Glutamatergic neuron (in vitro differentiated cells): ENCODE measurements at regions not wholly inside any gene's neighbourhood (a gene's known extent, or its start where the extent isn't known, plus 50 kb on each side); places are given as distances from the start of the nearest gene placed in this dataset.

Experiments
- DNase-seq: peaks from one replicate; pipeline ENCODE4 v3.0.0; 2022
- H3K27ac Mint-ChIP-seq: one replicate; pipeline ENCODE4 v1.8.0; 2020; ENCODE audit warnings: mild to moderate bottlenecking, mixed read lengths, inconsistent platforms; ENCODE audit not compliant: unreplicated experiment
- H3K27me3 Mint-ChIP-seq: one replicate; pipeline ENCODE4 v1.8.0; 2020; ENCODE audit warnings: mild to moderate bottlenecking, moderate library complexity, mixed read lengths, inconsistent platforms; ENCODE audit not compliant: unreplicated experiment
- H3K36me3 Mint-ChIP-seq: one replicate; pipeline ENCODE4 v1.8.0; 2020; ENCODE audit warnings: mild to moderate bottlenecking, mixed read lengths, inconsistent platforms; ENCODE audit not compliant: unreplicated experiment
- H3K4me1 Mint-ChIP-seq: one replicate; pipeline ENCODE4 v1.8.0; 2020; ENCODE audit warnings: mild to moderate bottlenecking, low read depth, mixed read lengths, inconsistent platforms; ENCODE audit not compliant: unreplicated experiment
- H3K4me3 Mint-ChIP-seq: one replicate; pipeline ENCODE4 v1.8.0; 2020; ENCODE audit warnings: mild to moderate bottlenecking, mixed read lengths, inconsistent platforms; ENCODE audit not compliant: unreplicated experiment
- H3K9me3 Mint-ChIP-seq: one replicate; pipeline ENCODE4 v1.8.0; 2020; ENCODE audit warnings: mild to moderate bottlenecking, moderate library complexity, mixed read lengths, inconsistent platforms; ENCODE audit not compliant: unreplicated experiment
- CTCF ChIP-seq: fragments of 200-600 bp; sonication (generic); IDR thresholded peaks from one replicate; pipeline ENCODE4 v1.5.0; 2021; ENCODE audit not compliant: partially characterized antibody, unreplicated experiment

- no peaks in the 10 kb centered on the region for H3K27me3 Mint-ChIP-seq
- H3K36me3 Mint-ChIP-seq = no peaks in the 10 kb centered on the region
- H3K9me3 Mint-ChIP-seq = no peaks in the 10 kb centered on the region
- TF ChIP-seq CTCF = no peak
- no peaks in the 10 kb centered on the region for H3K4me1 Mint-ChIP-seq
- H3K27ac Mint-ChIP-seq = no peak overlapping the region
- no peak overlapping the region for H3K4me3 Mint-ChIP-seq
- no peak for DNase-seq
These were observed 1157.4 kb upstream of the CDH18 start for GRCh38 chr5:21145376-21145775.

GRCh38 chr5:21143686-21144085 lies 1155.7 kb upstream of the CDH18 start:
- no peak for TF ChIP-seq CTCF
- no peaks in the 10 kb centered on the region for H3K9me3 Mint-ChIP-seq
- H3K4me1 Mint-ChIP-seq = no peaks in the 10 kb centered on the region
- H3K36me3 Mint-ChIP-seq = no peaks in the 10 kb centered on the region
- no peaks in the 10 kb centered on the region for H3K27me3 Mint-ChIP-seq
- DNase-seq = no peak
- no peak overlapping the region for H3K4me3 Mint-ChIP-seq
- H3K27ac Mint-ChIP-seq = no peak overlapping the region

GRCh38 chr5:21142791-21143190 lies 1154.8 kb upstream of the CDH18 start:
- Mint-ChIP-seq H3K4me1 (no peaks in the 10 kb centered on the region), H3K27ac (no peak overlapping the region), H3K4me3 (no peak overlapping the region), H3K27me3 (no peaks in the 10 kb centered on the region), H3K9me3 (no peaks in the 10 kb centered on the region), H3K36me3 (no peaks in the 10 kb centered on the region)
- no peak for TF ChIP-seq CTCF
- DNase-seq = no peak

GRCh38 chr5:21140987-21141386 lies 1153.0 kb upstream of the CDH18 start:
- no peak overlapping the region for H3K4me3 Mint-ChIP-seq
- H3K4me1 Mint-ChIP-seq = no peaks in the 10 kb centered on the region
- H3K36me3 Mint-ChIP-seq = no peaks in the 10 kb centered on the region
- no peak overlapping the region for H3K27ac Mint-ChIP-seq
- TF ChIP-seq CTCF = no peak
- no peaks in the 10 kb centered on the region for H3K9me3 Mint-ChIP-seq
- H3K27me3 Mint-ChIP-seq = no peaks in the 10 kb centered on the region
- DNase-seq = no peak

GRCh38 chr5:21126236-21126635 lies 1138.2 kb upstream of the CDH18 start:
- H3K4me1 Mint-ChIP-seq = no peaks in the 10 kb centered on the region
- DNase-seq = no peak
- no peaks in the 10 kb centered on the region for H3K36me3 Mint-ChIP-seq
- no peak for TF ChIP-seq CTCF
- peaks cover 3% of the 10 kb centered on the region for H3K9me3 Mint-ChIP-seq
- no peaks in the 10 kb centered on the region for H3K27me3 Mint-ChIP-seq
- no peak overlapping the region for H3K27ac Mint-ChIP-seq
- no peak overlapping the region for H3K4me3 Mint-ChIP-seq
